ENCODE measurements at regions not wholly inside any gene's neighbourhood (a gene's known extent, or its start where the extent isn't known, plus 50 kb on each side); places are given as distances from the start of the nearest gene placed in this dataset.

- TF ChIP-seq POLR2A (IDR thresholded peaks at IDR 0.05; ENCODE audit: low read length) (no peak), GATA1 (IDR thresholded peaks at IDR 0.05; ENCODE audit: low read depth, low read length) (no peak)
Observed at GRCh38 chr5:92580814-92581213, 1000.2 kb downstream of the NR2F1-AS1 start.
